ENCODE measurements at regions not wholly inside any gene's neighbourhood (a gene's known extent, or its start where the extent isn't known, plus 50 kb on each side); places are given as distances from the start of the nearest gene placed in this dataset.

DNA sequence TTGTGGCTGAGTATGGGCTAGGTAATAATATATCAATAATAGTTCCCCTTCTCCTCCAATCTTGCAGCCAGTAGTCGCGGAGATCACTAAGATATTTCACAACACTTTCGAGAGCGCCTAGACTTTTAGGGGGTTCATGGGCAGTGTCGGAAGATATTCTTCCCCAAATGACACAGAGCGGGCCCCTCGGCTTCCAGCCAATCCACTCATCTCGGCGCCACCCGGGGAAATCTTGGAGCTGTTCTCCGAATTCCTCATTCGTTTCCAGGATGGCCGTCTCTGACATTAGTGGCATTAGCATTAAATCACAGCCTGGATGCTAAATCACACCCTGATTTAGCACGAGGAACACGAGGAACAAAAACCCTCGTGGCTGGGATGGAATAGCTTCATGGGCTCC, 437.7 kb downstream of the ZNF516 start:
- TF ChIP-seq, protein P1, sequence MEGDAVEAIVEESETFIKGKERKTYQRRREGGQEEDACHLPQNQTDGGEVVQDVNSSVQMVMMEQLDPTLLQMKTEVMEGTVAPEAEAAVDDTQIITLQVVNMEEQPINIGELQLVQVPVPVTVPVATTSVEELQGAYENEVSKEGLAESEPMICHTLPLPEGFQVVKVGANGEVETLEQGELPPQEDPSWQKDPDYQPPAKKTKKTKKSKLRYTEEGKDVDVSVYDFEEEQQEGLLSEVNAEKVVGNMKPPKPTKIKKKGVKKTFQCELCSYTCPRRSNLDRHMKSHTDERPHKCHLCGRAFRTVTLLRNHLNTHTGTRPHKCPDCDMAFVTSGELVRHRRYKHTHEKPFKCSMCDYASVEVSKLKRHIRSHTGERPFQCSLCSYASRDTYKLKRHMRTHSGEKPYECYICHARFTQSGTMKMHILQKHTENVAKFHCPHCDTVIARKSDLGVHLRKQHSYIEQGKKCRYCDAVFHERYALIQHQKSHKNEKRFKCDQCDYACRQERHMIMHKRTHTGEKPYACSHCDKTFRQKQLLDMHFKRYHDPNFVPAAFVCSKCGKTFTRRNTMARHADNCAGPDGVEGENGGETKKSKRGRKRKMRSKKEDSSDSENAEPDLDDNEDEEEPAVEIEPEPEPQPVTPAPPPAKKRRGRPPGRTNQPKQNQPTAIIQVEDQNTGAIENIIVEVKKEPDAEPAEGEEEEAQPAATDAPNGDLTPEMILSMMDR (conservative IDR thresholded peaks at IDR 0.05; ENCODE audit: low read length), result no peak
- no peak for TF ChIP-seq EZH2phosphoT487 (IDR thresholded peaks at IDR 0.05; ENCODE audit: borderline replicate concordance, low read depth, low read length)
